SU-DHL-6 (cell line): ENCODE measurements at regions not wholly inside any gene's neighbourhood (a gene's known extent, or its start where the extent isn't known, plus 50 kb on each side); places are given as distances from the start of the nearest gene placed in this dataset.
"Not testable (repeated sequence)": the region's sequence is repeated elsewhere in the genome, so short reads cannot be mapped to it uniquely, and the experiment has no call there.

Experiments used
- H2AFZ ChIP-seq: fragments of 200-600 bp; sonication (generic); 2 replicates; pipeline ENCODE4 v1.6.1; 2014; ENCODE audit warnings: low read depth, mild to moderate bottlenecking, moderate library complexity, mixed read lengths, antibody characterized with exemption, low read length; ENCODE audit not compliant: severe bottlenecking
- H3F3A ChIP-seq: fragments of 200-600 bp; shearing (Covaris generic); 2 replicates; pipeline ENCODE4 v1.6.0; 2016; ENCODE audit warnings: antibody characterized with exemption, mild to moderate bottlenecking; ENCODE audit not compliant: insufficient read depth
- H3K27ac ChIP-seq: fragments of 200-600 bp; sonication (generic); 2 replicates; pipeline ENCODE4 v1.5.1; 2016; ENCODE audit warnings: low read depth, mild to moderate bottlenecking, low read length, moderate library complexity, mixed read lengths
- H3K27me3 ChIP-seq: fragments of 200-600 bp; sonication (generic), shearing (Covaris generic); 2 replicates; pipeline ENCODE4 v1.6.0; 2014; ENCODE audit warnings: mild to moderate bottlenecking, low read length
- H3K36me3 ChIP-seq: fragments of 200-600 bp; sonication (generic); 2 replicates; pipeline ENCODE4 v1.6.1; 2014; ENCODE audit warnings: mild to moderate bottlenecking, low read length, mixed read lengths
- H3K4me2 ChIP-seq: fragments of 300-600, 200-600 bp; shearing (Covaris generic), sonication (generic); 2 replicates; pipeline ENCODE4 v1.6.0; 2014; ENCODE audit warnings: low read length, low read depth, mild to moderate bottlenecking; ENCODE audit not compliant: poor library complexity, severe bottlenecking
- H3K4me3 ChIP-seq: fragments of 200-600 bp; sonication (generic); 2 replicates; pipeline ENCODE4 v1.5.1; 2014; ENCODE audit warnings: antibody characterized with exemption, low read length, mild to moderate bottlenecking, mixed read lengths; ENCODE audit not compliant: insufficient read depth, poor library complexity, severe bottlenecking
- H3K79me2 ChIP-seq: fragments of 200-600 bp; sonication (generic); 2 replicates; pipeline ENCODE4 v1.6.1; 2014; ENCODE audit warnings: mild to moderate bottlenecking, low read length, moderate library complexity; ENCODE audit not compliant: insufficient read depth
- H3K9ac ChIP-seq: fragments of 200-600 bp; sonication (generic); 2 replicates; pipeline ENCODE4 v1.7.0; 2014; ENCODE audit warnings: mild to moderate bottlenecking, low read length
- H3K9me2 ChIP-seq: fragments of 200-600 bp; sonication (generic); replicated peaks from 2 replicates; pipeline ENCODE4 v1.6.1; 2014; ENCODE audit warnings: low read length; ENCODE audit not compliant: insufficient read depth
- H3K9me3 ChIP-seq: fragments of 200-600 bp; sonication (generic); 2 replicates; pipeline ENCODE4 v1.6.1; 2014; ENCODE audit warnings: low read length, mixed read lengths; ENCODE audit not compliant: insufficient read depth
- H4K20me1 ChIP-seq: fragments of 200-600 bp; sonication (generic); 2 replicates; pipeline ENCODE4 v1.6.1; 2014; ENCODE audit warnings: low read depth, mild to moderate bottlenecking, antibody characterized with exemption, low read length, moderate library complexity, mixed read lengths
- CTCF ChIP-seq: fragments of 200-600 bp; sonication (generic); IDR thresholded peaks from one replicate; pipeline ENCODE4 v1.5.1; 2017; ENCODE audit warnings: antibody characterized with exemption, mild to moderate bottlenecking, low read length, moderate library complexity; ENCODE audit not compliant: insufficient read depth, poor library complexity, severe bottlenecking
- EZH2phosphoT487 ChIP-seq: fragments of 200-600 bp; sonication (generic), shearing (Covaris generic); conservative IDR thresholded peaks from 2 replicates; pipeline ENCODE4 v1.6.1; 2018; ENCODE audit warnings: mild to moderate bottlenecking, antibody characterized with exemption, low read length, moderate library complexity, mixed read lengths

GRCh38 chr9:64773491-64773931, 511.5 kb downstream of the FOXD4L5 start:
- Histone ChIP-seq H2AFZ (no peak overlapping the region), H3K4me2 (peak overlapping the region; percentile 39), H4K20me1 (no peaks in the 10 kb centered on the region), H3K4me3 (peak overlapping the region; percentile 53), H3K27me3 (no peaks in the 10 kb centered on the region), H3K27ac (no peak overlapping the region), H3K9me2 (no peaks in the 10 kb centered on the region), H3K36me3 (no peaks in the 10 kb centered on the region), H3K9ac (peak overlapping the region; percentile 38), H3K79me2 (no peaks in the 10 kb centered on the region), H3F3A (no peaks in the 10 kb centered on the region), H3K9me3 (no peaks in the 10 kb centered on the region)
- TF ChIP-seq CTCF (no peak), EZH2phosphoT487 (no peak)

GRCh38 chr9:64772751-64773331, 512.2 kb downstream of the FOXD4L5 start:
- H3K4me3 ChIP-seq: peak overlapping the region; percentile 53
- not testable (repeated sequence) for H3K9me3 ChIP-seq, H3K27me3 ChIP-seq, H2AFZ ChIP-seq, H3K9me2 ChIP-seq, H3K79me2 ChIP-seq, H4K20me1 ChIP-seq, H3K36me3 ChIP-seq, H3K27ac ChIP-seq, H3F3A ChIP-seq
- peak overlapping the region; percentile 20; the same call in 1 of the 2 replicates for H3K9ac ChIP-seq
- H3K4me2 ChIP-seq: peak overlapping the region; percentile 39

GRCh38 chr9:64772123-64772736, 512.8 kb downstream of the FOXD4L5 start:
- H3K4me2 ChIP-seq: peak overlapping the region; percentile 34
- H4K20me1 ChIP-seq, H3K9me3 ChIP-seq, H3K36me3 ChIP-seq, H3K27ac ChIP-seq, H3K4me3 ChIP-seq, H3K9me2 ChIP-seq, H2AFZ ChIP-seq, H3K9ac ChIP-seq, H3K27me3 ChIP-seq, H3F3A ChIP-seq, H3K79me2 ChIP-seq: not testable (repeated sequence)
